Muscle layer of duodenum (tissue), 2 donors: ENCODE measurements at regions not wholly inside any gene's neighbourhood (a gene's known extent, or its start where the extent isn't known, plus 50 kb on each side); places are given as distances from the start of the nearest gene placed in this dataset.

Experiments
- H3K27ac ChIP-seq: one replicate; pipeline ENCODE4 v1.7.0; 2013; ENCODE audit warnings: mild to moderate bottlenecking, low read length
- H3K27me3 ChIP-seq: one replicate; pipeline ENCODE4 v1.7.0; 2013; ENCODE audit warnings: low read depth, mild to moderate bottlenecking, control low read depth, low read length
- H3K36me3 ChIP-seq, 2 donors: one replicate each; pipeline ENCODE4 v1.7.0; 2013; ENCODE audit warnings: low read length in 2 of 2, control low read depth in 1 of 2, mild to moderate bottlenecking in 1 of 2; ENCODE audit not compliant: insufficient read depth in 2 of 2, control insufficient read depth in 1 of 2
- H3K4me1 ChIP-seq, 2 donors: one replicate each; pipeline ENCODE4 v1.7.0; 2013; ENCODE audit warnings: low read length in 2 of 2, mild to moderate bottlenecking in 2 of 2, control low read depth in 1 of 2, moderate library complexity in 1 of 2; ENCODE audit not compliant: insufficient read depth in 2 of 2, control insufficient read depth in 1 of 2
- H3K4me3 ChIP-seq, 2 donors: one replicate each; pipeline ENCODE4 v1.7.0; 2013; ENCODE audit warnings: low read length in 2 of 2, low read depth in 1 of 2, mild to moderate bottlenecking in 1 of 2
- H3K9me3 ChIP-seq, 2 donors: one replicate each; pipeline ENCODE4 v1.7.0; 2013; ENCODE audit warnings: low read length in 2 of 2, control low read depth in 1 of 2, mild to moderate bottlenecking in 1 of 2; ENCODE audit not compliant: control insufficient read depth in 1 of 2
- donor health status: healthy.

- no peaks in the 10 kb centered on the region for H3K36me3 ChIP-seq
- no peaks in the 10 kb centered on the region for H3K4me1 ChIP-seq
- H3K4me3 ChIP-seq = no peak overlapping the region
- H3K9me3 ChIP-seq = no peaks in the 10 kb centered on the region
- no peak overlapping the region for H3K27ac ChIP-seq
- no peaks in the 10 kb centered on the region for H3K27me3 ChIP-seq
Measured at GRCh38 chr3:127389420-127389819, 101.6 kb upstream of the PRR20G start.

DNA sequence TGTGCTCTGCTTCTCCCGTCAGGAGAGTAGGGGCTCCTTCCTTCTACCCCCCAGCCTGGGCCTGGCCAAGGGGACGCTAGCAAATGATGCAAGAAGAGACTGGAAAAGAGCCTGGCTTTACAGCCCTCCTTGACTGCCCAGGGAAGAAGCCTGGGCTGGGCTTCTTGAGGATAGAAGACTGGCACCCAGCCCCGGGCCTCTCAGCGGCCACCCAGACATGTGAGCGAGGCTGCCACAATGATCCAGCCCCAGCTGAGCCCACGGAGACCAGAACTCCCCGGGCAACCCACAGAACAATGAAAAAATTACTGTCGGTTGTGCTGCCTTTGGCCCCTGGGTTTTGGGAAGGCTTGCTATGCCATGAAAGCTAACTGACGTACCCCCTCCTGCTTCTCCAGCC, 100.6 kb upstream of the PRR20G start:
- H3K4me1 ChIP-seq = no peaks in the 10 kb centered on the region
- no peak overlapping the region for H3K4me3 ChIP-seq
- H3K27me3 ChIP-seq = no peaks in the 10 kb centered on the region
- no peak overlapping the region for H3K27ac ChIP-seq
- no peaks in the 10 kb centered on the region for H3K9me3 ChIP-seq
- H3K36me3 ChIP-seq = no peaks in the 10 kb centered on the region

DNA sequence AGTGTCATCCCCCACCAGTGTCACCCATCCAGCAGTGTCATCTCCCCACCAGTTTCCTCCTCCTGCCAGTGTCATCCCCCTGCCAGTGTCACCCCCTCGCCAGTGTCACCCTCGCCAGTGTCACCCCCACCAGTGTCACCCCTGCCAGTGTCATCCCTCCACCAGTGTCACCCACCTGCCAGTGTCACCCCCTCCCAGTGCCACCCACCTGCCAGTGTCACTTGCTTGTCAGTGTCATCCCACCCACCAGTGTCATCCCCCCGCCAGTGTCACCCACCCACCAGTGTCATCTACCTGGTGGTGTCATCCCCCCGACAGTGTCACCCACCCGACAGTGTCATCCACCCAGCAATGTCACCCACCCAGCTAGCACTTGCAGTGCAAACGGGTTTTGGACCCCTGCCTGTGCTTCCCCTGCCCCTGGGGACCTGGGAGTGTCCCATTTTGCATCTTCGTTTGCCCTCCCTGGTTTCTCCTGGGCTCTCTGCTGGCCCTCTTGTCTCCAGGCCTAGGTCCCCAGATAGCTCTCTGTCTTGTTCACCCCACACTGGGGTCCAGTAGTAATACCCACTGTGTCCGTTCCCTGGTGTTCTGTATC, 99.8 kb upstream of the PRR20G start:
- Histone ChIP-seq H3K4me3 (no peak overlapping the region), H3K36me3 (no peaks in the 10 kb centered on the region), H3K27me3 (no peaks in the 10 kb centered on the region)

GRCh38 chr3:127387119-127387518, 99.3 kb upstream of the PRR20G start:
- H3K27ac ChIP-seq = no peak overlapping the region
- peaks cover 6% of the 10 kb centered on the region in 2 donors for H3K9me3 ChIP-seq
- no peaks in the 10 kb centered on the region for H3K27me3 ChIP-seq

More for the DNA sequence above, 99.8 kb upstream of the PRR20G start:
- Histone ChIP-seq H3K27ac (no peak overlapping the region), H3K4me1 (no peaks in the 10 kb centered on the region), H3K9me3 (peaks cover 5 to 6% of the 10 kb centered on the region in 2 donors)

GRCh38 chr3:127386490-127386889, 98.6 kb upstream of the PRR20G start:
- Histone ChIP-seq H3K9me3 (peaks cover 6 to 7% of the 10 kb centered on the region in 2 donors), H3K36me3 (no peaks in the 10 kb centered on the region), H3K4me3 (no peak overlapping the region), H3K4me1 (no peaks in the 10 kb centered on the region), H3K27me3 (no peaks in the 10 kb centered on the region), H3K27ac (no peak overlapping the region)

More at GRCh38 chr3:127387119-127387518, 99.3 kb upstream of the PRR20G start:
- no peaks in the 10 kb centered on the region for H3K4me1 ChIP-seq
- H3K36me3 ChIP-seq = no peaks in the 10 kb centered on the region
- no peak overlapping the region for H3K4me3 ChIP-seq

- Histone ChIP-seq H3K4me1 (no peaks in the 10 kb centered on the region), H3K36me3 (no peaks in the 10 kb centered on the region), H3K4me3 (no peak overlapping the region), H3K27me3 (no peaks in the 10 kb centered on the region), H3K9me3 (peaks cover 6 to 10% of the 10 kb centered on the region in 2 donors), H3K27ac (no peak overlapping the region)
Measured at GRCh38 chr3:127385540-127385870, 97.7 kb upstream of the PRR20G start.

DNA sequence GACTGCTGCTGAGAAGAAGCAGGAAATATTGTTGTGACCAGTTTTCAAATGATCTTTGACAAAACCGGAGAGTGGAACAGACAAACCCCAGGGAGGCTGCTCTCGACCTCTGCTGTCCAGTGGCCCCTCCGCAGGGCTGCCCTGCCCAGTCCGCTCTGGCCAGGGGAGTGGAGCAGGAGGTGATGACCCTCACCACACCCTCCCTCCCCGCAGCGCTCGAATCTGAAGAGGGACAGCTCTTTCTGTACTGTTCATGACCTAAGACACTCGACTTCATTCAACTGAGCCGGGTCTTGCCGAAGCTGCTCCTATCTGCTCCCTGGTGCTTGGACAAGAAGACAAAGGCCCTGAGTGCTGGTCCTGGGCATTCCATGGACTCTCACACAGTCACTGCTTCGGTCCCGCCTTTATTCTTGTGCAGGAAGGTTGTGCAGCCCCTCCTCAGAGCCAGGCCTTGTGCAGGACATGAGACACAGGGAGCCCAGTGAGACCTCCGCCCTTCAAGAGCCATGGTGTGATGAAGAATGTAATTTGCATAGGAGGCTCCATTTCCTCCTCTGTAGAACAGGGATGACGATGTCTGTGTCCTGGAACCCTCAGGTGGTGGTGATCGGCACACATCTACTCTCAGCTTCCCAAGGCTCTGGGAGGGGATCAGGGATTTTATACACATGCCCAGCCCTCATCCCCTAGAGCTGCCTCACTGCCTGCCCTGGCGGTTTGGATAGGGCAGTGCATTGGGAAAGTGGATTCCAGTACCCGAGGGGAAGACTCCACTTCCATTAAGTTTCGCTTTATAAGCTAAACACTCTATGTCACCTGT, 97.1 kb upstream of the PRR20G start:
- Histone ChIP-seq H3K4me1 (no peaks in the 10 kb centered on the region), H3K27me3 (no peaks in the 10 kb centered on the region), H3K9me3 (peaks cover 6 to 10% of the 10 kb centered on the region in 2 donors), H3K27ac (no peak overlapping the region), H3K4me3 (no peak overlapping the region), H3K36me3 (no peaks in the 10 kb centered on the region)

- Histone ChIP-seq H3K36me3 (no peaks in the 10 kb centered on the region), H3K27ac (no peak overlapping the region), H3K4me1 (no peaks in the 10 kb centered on the region), H3K27me3 (no peaks in the 10 kb centered on the region), H3K9me3 (peaks cover 6 to 10% of the 10 kb centered on the region in 2 donors), H3K4me3 (no peak overlapping the region)
Measured at GRCh38 chr3:127383656-127384179, 95.9 kb upstream of the PRR20G start.

- no peaks in the 10 kb centered on the region for H3K27me3 ChIP-seq
- H3K9me3 ChIP-seq = peaks cover 10 to 12% of the 10 kb centered on the region in 2 donors
- no peaks in the 10 kb centered on the region for H3K36me3 ChIP-seq
- no peak overlapping the region for H3K4me3 ChIP-seq
- H3K27ac ChIP-seq = no peak overlapping the region
- no peaks in the 10 kb centered on the region for H3K4me1 ChIP-seq
Measured at GRCh38 chr3:127377801-127378655, 90.2 kb upstream of the PRR20G start.

DNA sequence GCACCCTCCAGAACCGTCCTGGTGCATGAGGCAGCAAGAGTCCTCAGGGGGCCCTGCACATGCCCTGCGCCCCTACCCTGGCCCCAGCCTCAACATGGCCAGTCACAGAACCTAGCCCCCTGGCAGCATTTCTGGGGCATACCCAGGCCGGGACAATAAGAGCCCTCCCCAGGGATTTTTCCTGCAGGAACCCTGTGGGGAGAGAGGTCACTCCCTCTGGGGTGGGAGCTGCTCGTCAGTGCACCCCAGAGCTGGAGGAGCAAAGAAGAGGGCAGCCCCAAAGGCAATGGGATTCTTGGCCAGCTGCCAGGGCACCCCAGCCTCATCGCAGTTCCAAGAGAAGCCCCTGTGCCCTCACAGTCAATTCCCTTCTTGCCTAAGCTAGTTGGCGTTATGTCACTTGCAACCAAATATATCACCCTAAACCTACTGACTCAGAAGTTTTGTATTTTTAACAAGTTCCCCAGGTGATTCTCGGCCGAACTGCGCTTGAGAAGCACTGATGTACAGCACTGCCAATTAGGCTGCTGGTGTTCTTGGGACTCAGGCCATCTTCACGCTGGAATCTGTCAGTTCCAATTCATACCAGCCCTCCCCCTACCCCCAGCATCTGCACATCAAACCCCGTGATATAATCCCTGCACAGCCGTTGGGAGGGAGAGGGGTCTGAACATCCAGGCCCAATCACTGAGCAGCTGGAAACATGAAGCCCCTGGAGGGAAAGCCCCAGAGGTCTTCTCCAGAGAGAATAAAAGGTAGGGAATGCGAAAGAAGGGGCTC, 87.5 kb upstream of the PRR20G start:
- Histone ChIP-seq H3K27ac (no peak overlapping the region), H3K36me3 (no peaks in the 10 kb centered on the region), H3K9me3 (peaks cover 0 to 8% of the 10 kb centered on the region in 2 donors), H3K4me3 (no peak overlapping the region), H3K27me3 (no peaks in the 10 kb centered on the region), H3K4me1 (no peaks in the 10 kb centered on the region)
